HUES64 (cell line): ENCODE measurements at regions not wholly inside any gene's neighbourhood (a gene's known extent, or its start where the extent isn't known, plus 50 kb on each side); places are given as distances from the start of the nearest gene placed in this dataset.

Source experiments
- H3K27ac ChIP-seq: 2 replicates; pipeline ENCODE4 v1.7.0; 2013; ENCODE audit warnings: low read depth, low read length, inconsistent platforms
- H3K27me3 ChIP-seq: 2 replicates; pipeline ENCODE4 v1.6.1; 2013; ENCODE audit warnings: mild to moderate bottlenecking, low read length; ENCODE audit not compliant: insufficient read depth
- H3K36me3 ChIP-seq: 2 replicates; pipeline ENCODE4 v1.6.1; 2013; ENCODE audit warnings: mild to moderate bottlenecking, low read length; ENCODE audit not compliant: insufficient read depth
- H3K4me1 ChIP-seq: 2 replicates; pipeline ENCODE4 v1.6.1; 2013; ENCODE audit warnings: mild to moderate bottlenecking, low read length, moderate library complexity; ENCODE audit not compliant: insufficient read depth
- H3K4me3 ChIP-seq: 2 replicates; pipeline ENCODE4 v1.5.1; 2013; ENCODE audit warnings: mild to moderate bottlenecking, low read length, moderate library complexity
- H3K9ac ChIP-seq: 2 replicates; pipeline ENCODE4 v1.6.1; 2013; ENCODE audit warnings: mild to moderate bottlenecking, low read depth, low read length
- H3K9me3 ChIP-seq: 2 replicates; pipeline ENCODE4 v1.6.1; 2013; ENCODE audit warnings: low read depth, low read length; ENCODE audit not compliant: insufficient read depth
- WGBS: fragments of 150-250, 120-280 bp; methylation state at CpG from one replicate; pipeline ENCODE4 v1.1.7; 2013; ENCODE audit warnings: missing lambda C conversion rate; 5-methylcytosine and 5-hydroxymethylcytosine counted together

DNA sequence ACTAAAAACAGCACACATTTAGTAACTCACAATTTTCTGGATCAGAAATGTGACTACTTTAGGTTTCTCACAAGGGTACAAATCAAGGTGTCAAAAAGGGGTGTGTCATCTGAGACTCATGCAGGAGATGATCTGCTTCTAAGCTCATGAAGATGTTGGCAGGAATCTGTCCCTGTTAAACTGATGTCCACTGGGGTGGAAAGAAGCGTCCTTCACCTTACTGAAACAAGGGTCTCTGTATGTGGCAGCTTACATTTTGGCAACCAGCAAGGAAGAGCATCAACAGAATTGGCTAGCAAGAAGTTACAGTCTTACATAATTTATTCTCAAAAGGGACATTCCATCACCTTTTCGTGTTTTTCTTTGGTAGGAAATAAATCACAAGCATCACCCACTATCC is 1223.8 kb downstream of the AMY1C start:
- Histone ChIP-seq H3K36me3 (no peaks in the 10 kb centered on the region), H3K9ac (no peak overlapping the region), H3K4me3 (no peak overlapping the region), H3K4me1 (no peaks in the 10 kb centered on the region), H3K27ac (no peak overlapping the region), H3K27me3 (no peaks in the 10 kb centered on the region), H3K9me3 (no peaks in the 10 kb centered on the region)
- WGBS: 94% methylated on average over 2 of the region's 2 CpGs

DNA sequence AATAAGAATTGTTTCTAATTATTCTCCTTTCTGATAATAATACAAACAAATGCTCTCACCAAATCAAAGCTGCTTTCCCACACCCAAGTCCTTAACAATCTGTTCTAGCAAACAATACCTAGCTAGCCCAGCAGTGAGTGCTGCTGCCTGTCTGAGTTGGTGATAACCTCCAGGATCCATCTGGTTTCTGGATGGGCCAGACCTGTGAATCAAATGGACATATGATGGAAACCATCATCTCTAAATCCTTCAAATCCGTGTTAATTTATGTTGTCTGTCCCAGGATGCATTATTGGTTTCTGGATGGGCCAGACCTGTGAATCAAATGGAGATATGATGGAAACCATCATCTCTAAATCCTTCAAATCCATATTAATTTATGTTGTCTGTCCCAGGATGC is 1230.0 kb downstream of the AMY1C start:
- H3K36me3 ChIP-seq: no peaks in the 10 kb centered on the region
- H3K4me3 ChIP-seq: no peak overlapping the region
- H3K27me3 ChIP-seq: no peaks in the 10 kb centered on the region
- H3K9ac ChIP-seq: no peak overlapping the region
- no peaks in the 10 kb centered on the region for H3K4me1 ChIP-seq
- no peak overlapping the region for H3K27ac ChIP-seq
- H3K9me3 ChIP-seq: peaks cover 1% of the 10 kb centered on the region; the same call in 1 of the 2 replicates
- no CpG with 5 or more reads among the region's 1 CpG for WGBS

DNA sequence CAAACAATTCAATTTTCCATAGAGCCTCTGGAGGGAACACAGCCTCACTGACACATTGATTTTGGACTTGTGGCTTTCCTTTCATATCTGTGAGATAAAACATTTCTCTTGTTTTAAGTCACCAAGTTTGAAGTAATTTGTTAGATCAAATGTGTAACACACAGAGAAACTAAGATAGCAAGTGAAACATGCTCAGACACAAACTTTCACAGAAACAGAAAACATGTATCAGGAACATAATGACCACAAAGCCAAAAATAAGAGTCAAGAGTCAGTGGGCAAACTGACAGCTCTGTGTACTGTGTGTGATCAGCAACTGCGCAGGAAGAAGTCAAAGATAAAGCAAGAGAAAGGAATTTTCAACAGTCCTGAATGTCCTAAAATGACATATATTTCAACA is 1237.5 kb downstream of the AMY1C start:
- no peak overlapping the region for H3K9ac ChIP-seq
- 100% methylated on average over 1 of the region's 1 CpG for WGBS
- H3K9me3 ChIP-seq: peaks cover 6% of the 10 kb centered on the region; the same call in 1 of the 2 replicates
- H3K4me3 ChIP-seq: no peak overlapping the region
- no peaks in the 10 kb centered on the region for H3K4me1 ChIP-seq
- H3K36me3 ChIP-seq: no peaks in the 10 kb centered on the region
- no peaks in the 10 kb centered on the region for H3K27me3 ChIP-seq
- no peak overlapping the region for H3K27ac ChIP-seq

- H3K4me1 ChIP-seq: no peaks in the 10 kb centered on the region
- no peak overlapping the region for H3K9ac ChIP-seq
- no peak overlapping the region for H3K27ac ChIP-seq
- 80% methylated on average over 1 of the region's 3 CpGs for WGBS
- no peaks in the 10 kb centered on the region for H3K27me3 ChIP-seq
- H3K9me3 ChIP-seq: peaks cover 6% of the 10 kb centered on the region; the same call in 1 of the 2 replicates
- H3K36me3 ChIP-seq: no peaks in the 10 kb centered on the region
- H3K4me3 ChIP-seq: no peak overlapping the region
These were observed 1239.3 kb downstream of the AMY1C start for GRCh38 chr1:104989012-104989411.

DNA sequence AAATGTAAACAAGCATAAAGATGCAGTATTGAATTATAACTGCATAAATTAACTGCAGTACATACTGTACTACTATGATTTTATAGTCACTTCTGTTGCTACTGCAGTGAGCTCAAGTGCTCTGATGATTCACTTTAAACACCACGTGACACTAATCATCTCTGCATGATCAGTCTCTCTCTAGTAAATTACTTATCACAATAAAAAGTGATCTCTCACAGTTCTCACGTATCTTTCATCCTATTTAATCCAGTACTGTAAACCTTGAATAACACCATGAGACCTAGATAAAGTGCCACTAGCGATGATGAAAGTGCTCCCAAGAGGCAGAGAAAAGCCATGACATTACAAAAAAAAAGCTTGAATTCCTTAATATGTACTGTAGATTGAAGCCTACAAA is 1242.0 kb downstream of the AMY1C start:
- Histone ChIP-seq H3K9ac (no peak overlapping the region), H3K9me3 (no peaks in the 10 kb centered on the region), H3K27ac (no peak overlapping the region), H3K27me3 (no peaks in the 10 kb centered on the region), H3K4me3 (no peak overlapping the region), H3K36me3 (no peaks in the 10 kb centered on the region), H3K4me1 (no peaks in the 10 kb centered on the region)
- 86% methylated on average over 3 of the region's 3 CpGs for WGBS

DNA sequence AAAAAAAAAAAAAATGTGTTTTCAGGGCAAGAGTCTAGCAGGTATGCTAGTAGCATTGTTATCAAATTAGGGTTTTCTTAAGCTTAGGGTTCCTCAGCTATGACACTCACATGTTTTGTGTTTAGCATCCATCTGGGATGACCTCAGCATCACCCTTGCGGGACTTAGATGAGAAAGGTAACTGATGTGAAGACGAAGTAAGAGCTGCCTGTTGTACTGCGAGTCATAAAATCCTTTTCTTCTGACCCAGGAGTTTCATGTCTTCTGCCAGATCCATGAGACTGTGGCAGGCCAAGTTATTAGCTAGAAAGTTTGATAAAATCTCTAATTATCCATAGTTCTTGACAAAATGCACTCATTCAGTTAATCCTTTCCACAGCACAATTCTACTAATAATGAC is 1251.1 kb downstream of the AMY1C start:
- H3K4me1 ChIP-seq: no peaks in the 10 kb centered on the region
- no peaks in the 10 kb centered on the region for H3K36me3 ChIP-seq
- H3K9me3 ChIP-seq: peaks cover 8% of the 10 kb centered on the region
- H3K27ac ChIP-seq: no peak overlapping the region
- no peaks in the 10 kb centered on the region for H3K27me3 ChIP-seq
- no peak overlapping the region for H3K9ac ChIP-seq
- 58% methylated on average over 3 of the region's 3 CpGs for WGBS
- H3K4me3 ChIP-seq: no peak overlapping the region

DNA sequence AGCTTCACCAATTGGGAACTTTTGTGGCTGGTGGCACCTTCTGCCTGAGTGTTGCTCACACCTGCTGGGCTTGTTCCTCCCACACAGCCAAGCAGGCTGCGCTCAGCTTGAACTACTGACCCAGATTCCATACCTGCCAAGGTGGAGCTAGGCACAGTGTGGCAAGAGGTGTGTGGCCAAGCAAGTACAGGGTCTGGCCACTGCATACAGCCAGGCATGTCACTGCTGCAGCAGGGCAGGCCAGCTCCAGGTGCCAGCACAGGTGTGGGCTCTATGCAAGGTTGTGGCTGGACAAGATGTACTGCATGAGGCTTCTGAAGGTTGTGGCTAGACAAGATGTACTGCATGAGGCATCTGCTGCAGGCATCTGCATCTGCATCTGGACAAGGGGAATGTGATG is 1254.8 kb downstream of the AMY1C start:
- Histone ChIP-seq H3K27ac (no peak overlapping the region), H3K4me3 (no peak overlapping the region), H3K4me1 (no peaks in the 10 kb centered on the region), H3K36me3 (no peaks in the 10 kb centered on the region), H3K9me3 (peaks cover 8% of the 10 kb centered on the region), H3K27me3 (no peaks in the 10 kb centered on the region), H3K9ac (no peak overlapping the region)
- 92% methylated on average over 1 of the region's 1 CpG for WGBS

- Histone ChIP-seq H3K9ac (no peak overlapping the region), H3K27me3 (no peaks in the 10 kb centered on the region), H3K27ac (no peak overlapping the region), H3K4me1 (no peaks in the 10 kb centered on the region), H3K4me3 (no peak overlapping the region), H3K9me3 (peaks cover 8% of the 10 kb centered on the region), H3K36me3 (no peaks in the 10 kb centered on the region)
- WGBS: 91% methylated on average over 7 of the region's 7 CpGs
These were observed 1256.0 kb downstream of the AMY1C start for GRCh38 chr1:105005594-105006195.

DNA sequence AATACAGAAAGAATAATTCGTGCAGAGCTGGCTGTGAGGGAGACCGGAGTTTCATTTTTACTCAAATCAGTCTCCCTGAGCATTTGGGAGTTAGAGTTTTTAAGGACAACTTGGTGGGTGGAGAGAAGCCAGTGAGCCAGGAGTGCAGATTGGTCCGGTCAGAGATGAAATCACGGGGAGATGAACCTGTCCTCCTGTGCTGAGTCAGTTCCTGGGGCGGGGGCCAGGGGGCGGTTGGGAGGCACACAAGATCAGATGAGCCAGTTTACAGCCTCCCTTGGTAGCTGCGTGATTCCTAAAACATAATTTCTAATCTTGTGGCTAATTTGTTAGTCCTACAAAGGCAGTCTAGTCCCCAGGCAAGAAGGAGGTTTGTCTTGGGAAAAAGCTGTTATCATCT is 1267.9 kb downstream of the AMY1C start:
- no peak overlapping the region for H3K9ac ChIP-seq
- H3K9me3 ChIP-seq: no peaks in the 10 kb centered on the region
- WGBS: 91% methylated on average over 7 of the region's 7 CpGs
- H3K27ac ChIP-seq: no peak overlapping the region
- no peaks in the 10 kb centered on the region for H3K27me3 ChIP-seq
- H3K4me1 ChIP-seq: no peaks in the 10 kb centered on the region
- H3K4me3 ChIP-seq: no peak overlapping the region
- no peaks in the 10 kb centered on the region for H3K36me3 ChIP-seq

- no peaks in the 10 kb centered on the region; the same call in 1 of the 2 replicates for H3K4me1 ChIP-seq
- H3K36me3 ChIP-seq: no peaks in the 10 kb centered on the region
- no peak overlapping the region for H3K27ac ChIP-seq
- no peak overlapping the region for H3K9ac ChIP-seq
- H3K27me3 ChIP-seq: no peaks in the 10 kb centered on the region
- H3K4me3 ChIP-seq: no peak overlapping the region
- H3K9me3 ChIP-seq: no peaks in the 10 kb centered on the region
These were observed 1274.0 kb downstream of the AMY1C start for GRCh38 chr1:105023719-105024118.

DNA sequence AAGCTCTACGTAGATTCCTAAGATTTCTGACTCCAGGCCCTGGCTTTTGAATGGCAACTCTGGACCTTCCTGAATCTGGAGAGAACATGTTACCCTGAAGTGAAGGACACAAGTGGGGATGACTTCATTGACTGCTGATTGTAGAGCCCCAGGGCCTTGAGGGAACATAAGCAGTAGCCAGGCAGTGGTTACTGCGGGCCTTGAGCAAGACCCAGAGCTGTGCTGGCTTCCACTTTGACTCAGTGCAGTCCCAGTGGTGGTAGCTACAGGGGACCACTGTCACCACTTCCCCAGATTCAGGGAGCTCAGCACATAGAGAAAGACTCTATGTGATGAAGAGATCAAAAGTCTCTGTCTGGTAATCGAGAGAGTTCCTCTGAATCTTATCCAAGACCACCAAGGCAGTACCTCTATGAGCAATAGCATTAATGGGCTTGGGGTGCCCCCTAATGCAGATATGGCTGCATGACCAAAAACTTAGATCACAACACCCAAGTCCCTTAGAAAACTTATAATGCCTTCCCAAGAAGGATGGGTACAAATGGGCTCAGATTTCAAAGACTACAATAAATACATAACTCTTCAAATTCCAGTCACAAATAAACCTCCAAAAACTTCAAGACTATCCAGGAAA is 1278.3 kb downstream of the AMY1C start:
- Histone ChIP-seq H3K27me3 (no peaks in the 10 kb centered on the region), H3K4me3 (no peak overlapping the region), H3K4me1 (no peaks in the 10 kb centered on the region; the same call in 1 of the 2 replicates), H3K27ac (no peak overlapping the region), H3K9me3 (no peaks in the 10 kb centered on the region), H3K9ac (no peak overlapping the region), H3K36me3 (no peaks in the 10 kb centered on the region)
- whole genome bisulfite sequencing: 98% methylated on average over 3 of the region's 3 CpGs

GRCh38 chr1:105072446-105072845 is 1322.7 kb downstream of the AMY1C start:
- H3K27me3 ChIP-seq: no peaks in the 10 kb centered on the region
- H3K4me3 ChIP-seq: no peak overlapping the region
- H3K27ac ChIP-seq: no peak overlapping the region
- WGBS: 99% methylated on average over 3 of the region's 3 CpGs
- no peaks in the 10 kb centered on the region for H3K4me1 ChIP-seq
- H3K36me3 ChIP-seq: no peaks in the 10 kb centered on the region
- H3K9me3 ChIP-seq: 0 out of 2 replicates have a peak, but pooled peaks cover 2% of the 10 kb centered on the region
- no peak overlapping the region for H3K9ac ChIP-seq
